Choroid plexus epithelial cell (primary cell): ENCODE measurements at regions not wholly inside any gene's neighbourhood (a gene's known extent, or its start where the extent isn't known, plus 50 kb on each side); places are given as distances from the start of the nearest gene placed in this dataset.

ENCODE experiments used
- DNase-seq: peaks from one replicate; pipeline ENCODE4 v3.0.0-alpha.2; 2010; ENCODE audit warnings: low read depth
- H3K4me3 ChIP-seq: 2 replicates; pipeline ENCODE4 v1.5.1; 2011; ENCODE audit warnings: low read depth, mild to moderate bottlenecking, control low read depth, low read length, moderate library complexity
- CTCF ChIP-seq: conservative IDR thresholded peaks from 2 replicates; pipeline ENCODE4 v1.5.1; 2011; ENCODE audit warnings: low read depth, mild to moderate bottlenecking, control low read depth, inconsistent platforms, low read length, moderate library complexity

GRCh38 chr11:8834379-8834778 is 76.6 kb upstream of the AKIP1 start:
- TF ChIP-seq CTCF = peak; percentile 23
- DNase-seq = no peak
- no peak overlapping the region for H3K4me3 ChIP-seq

- DNase-seq = peak; percentile 96
- no peak for TF ChIP-seq CTCF
- H3K4me3 ChIP-seq = no peak overlapping the region
Observed at GRCh38 chr11:8838248-8838647, 72.7 kb upstream of the AKIP1 start.

GRCh38 chr11:8839306-8839956 is 71.6 kb upstream of the AKIP1 start:
- TF ChIP-seq CTCF = no peak

GRCh38 chr11:8839957-8840945 is 70.7 kb upstream of the AKIP1 start:
- peak; percentile 48 for DNase-seq
- H3K4me3 ChIP-seq = no peak overlapping the region
- TF ChIP-seq CTCF = no peak

More at GRCh38 chr11:8839306-8839956, 71.6 kb upstream of the AKIP1 start:
- DNase-seq = no peak
- H3K4me3 ChIP-seq = no peak overlapping the region

GRCh38 chr11:8841899-8842298 is 69.1 kb upstream of the AKIP1 start:
- H3K4me3 ChIP-seq = no peak overlapping the region
- no peak for TF ChIP-seq CTCF
- DNase-seq = peak; percentile 31

- no peak for TF ChIP-seq CTCF
- no peak overlapping the region for H3K4me3 ChIP-seq
- no peak for DNase-seq
Observed at GRCh38 chr11:8858808-8859207, 52.2 kb upstream of the AKIP1 start.
